GM10266 (cell line): ENCODE measurements at regions not wholly inside any gene's neighbourhood (a gene's known extent, or its start where the extent isn't known, plus 50 kb on each side); places are given as distances from the start of the nearest gene placed in this dataset.
A peak's percentile ranks its signal among the peaks of the same experiment; 100 is the strongest.

ENCODE experiments used
- DNase-seq: peaks from one replicate; pipeline ENCODE4 v3.0.0; 2012; ENCODE audit errors: extremely low spot score
- CTCF ChIP-seq: IDR thresholded peaks from 2 replicates; pipeline ENCODE4 v1.5.1; 2012; ENCODE audit warnings: mild to moderate bottlenecking, low read depth; ENCODE audit not compliant: control insufficient read depth, insufficient read depth; ENCODE audit errors: missing control alignments

- TF ChIP-seq CTCF, result peak; percentile 36
- DNase-seq, result no peak
Measured at GRCh38 chr10:61024856-61025201, 80.8 kb upstream of the RHOBTB1 start.

DNA sequence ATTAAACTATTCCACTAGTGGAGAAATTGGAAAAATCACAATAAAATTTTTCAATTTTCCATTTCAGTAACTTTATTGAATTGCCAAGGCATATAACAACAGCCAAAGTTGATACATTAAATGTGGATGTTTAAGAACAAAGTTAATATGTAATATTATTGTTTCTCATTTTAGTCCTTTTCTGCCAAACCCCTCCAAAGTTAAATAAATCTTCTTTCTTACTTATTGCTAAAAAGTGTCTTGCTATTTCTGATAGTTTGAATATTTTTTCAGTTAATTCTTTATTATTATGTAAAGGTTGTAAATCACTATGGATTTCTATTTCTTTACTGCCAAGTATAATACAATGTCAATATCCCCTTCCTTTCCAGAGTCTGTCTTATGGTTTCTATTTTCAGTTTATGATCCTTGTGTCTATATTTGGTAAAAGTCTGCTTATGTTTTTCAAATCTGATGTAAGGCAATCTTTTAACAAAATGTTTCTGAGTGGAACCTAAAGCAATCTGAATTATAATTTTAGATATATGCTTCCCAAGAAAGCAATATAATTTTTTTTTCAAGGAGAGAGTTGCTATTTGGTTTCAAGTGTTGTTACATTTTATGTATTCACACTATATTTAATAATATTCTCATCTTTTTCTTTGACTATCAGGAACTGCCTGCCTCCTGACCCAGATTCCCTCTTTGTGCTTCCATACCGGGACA is 80.3 kb upstream of the RHOBTB1 start:
- TF ChIP-seq CTCF, result no peak
- DNase-seq, result no peak

- DNase-seq, result no peak
- no peak for TF ChIP-seq CTCF
Measured at GRCh38 chr10:61023053-61023452, 79.1 kb upstream of the RHOBTB1 start.

GRCh38 chr10:61021926-61022325 is 77.9 kb upstream of the RHOBTB1 start:
- no peak for DNase-seq
- TF ChIP-seq CTCF, result no peak

GRCh38 chr10:61020420-61021158 is 76.6 kb upstream of the RHOBTB1 start:
- DNase-seq, result no peak
- no peak for TF ChIP-seq CTCF

- TF ChIP-seq CTCF, result no peak
- DNase-seq, result no peak
Measured at GRCh38 chr10:61018146-61018545, 74.2 kb upstream of the RHOBTB1 start.

DNA sequence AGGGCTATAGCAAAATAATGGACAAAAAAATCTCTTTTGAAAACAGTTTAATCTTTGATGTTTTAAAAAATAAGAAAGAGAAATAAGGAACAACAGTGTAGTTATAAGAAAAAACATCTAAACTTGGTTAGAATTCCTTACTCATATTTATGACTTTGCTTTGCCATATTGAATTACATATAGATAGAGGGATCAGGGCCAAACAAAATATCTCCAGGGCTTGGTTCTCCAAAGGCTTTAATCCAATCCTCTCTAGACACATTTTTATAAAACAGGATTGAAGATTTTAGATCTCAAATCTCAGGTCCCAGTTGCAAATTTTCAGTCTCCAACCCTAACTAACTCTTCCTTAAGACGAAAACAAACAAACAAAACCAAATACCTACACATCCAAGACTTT is 72.6 kb upstream of the RHOBTB1 start:
- no peak for TF ChIP-seq CTCF
- DNase-seq, result no peak
